PC-3 (cell line): ENCODE measurements at regions not wholly inside any gene's neighbourhood (a gene's known extent, or its start where the extent isn't known, plus 50 kb on each side); places are given as distances from the start of the nearest gene placed in this dataset.

ENCODE experiments used
- ATAC-seq: fragments of 200-7000 bp; cut with Tn5 transposase; 2 replicates; pipeline ENCODE4 v1.9.1; 2020; ENCODE audit warnings: mild to moderate bottlenecking, moderate library complexity
- BruUV-seq: library from RNA; stranded (reverse); fragments of 400-500 nt; replicated peaks from 2 replicates; lab custom pipeline; 2021; lab: Mats Ljungman, UMichigan
- CTCF ChIA-PET: fragments of 300-600 bp; sonication (Branson Sonifier 250); formaldehyde crosslinking; loops from one replicate; lab custom pipeline; 2022; ENCODE audit warnings: antibody characterized with exemption; lab: Charles Lee
- POLR2A ChIA-PET: fragments of 300-600 bp; sonication (Branson Sonifier 250); formaldehyde crosslinking; loops from one replicate; lab custom pipeline; 2022; ENCODE audit warnings: antibody characterized with exemption; ENCODE audit not compliant: unreplicated experiment; lab: Charles Lee
- DNase-seq: peaks from one replicate; pipeline ENCODE4 v3.0.0-alpha.2; 2015
- H2AFZ ChIP-seq: fragments of 300-600 bp; sonication (generic); 2 replicates; pipeline ENCODE4 v1.6.0; 2016; ENCODE audit warnings: antibody characterized with exemption, low read length
- H3F3A ChIP-seq: fragments of 300-600 bp; sonication (generic); one replicate; pipeline ENCODE4 v1.6.0; 2017; ENCODE audit warnings: antibody characterized with exemption, low read length, control low read depth, mild to moderate bottlenecking; ENCODE audit not compliant: unreplicated experiment
- H3K27ac ChIP-seq: fragments of 300-600 bp; sonication (generic); 2 replicates; pipeline ENCODE4 v1.5.1; 2016; ENCODE audit warnings: mild to moderate bottlenecking, low read length
- H3K27me3 ChIP-seq: fragments of 300-600 bp; sonication (generic); 2 replicates; pipeline ENCODE4 v1.6.1; 2016; ENCODE audit warnings: low read length, mixed read lengths
- H3K36me3 ChIP-seq: fragments of 300-600 bp; sonication (generic); 2 replicates; pipeline ENCODE4 v1.6.1; 2016; ENCODE audit warnings: low read depth, mixed run types, low read length, mixed read lengths
- H3K4me1 ChIP-seq: fragments of 300-600 bp; sonication (generic); 2 replicates; pipeline ENCODE4 v1.5.1; 2016; ENCODE audit warnings: low read length; ENCODE audit not compliant: insufficient read depth
- H3K4me2 ChIP-seq: fragments of 300-600 bp; sonication (generic); 2 replicates; pipeline ENCODE4 v1.6.0; 2016; ENCODE audit warnings: low read length
- H3K4me3 ChIP-seq: fragments of 300-600 bp; sonication (generic); 2 replicates; pipeline ENCODE4 v1.5.1; 2016; ENCODE audit warnings: mild to moderate bottlenecking, low read length, mixed read lengths
- H3K79me2 ChIP-seq: fragments of 300-600 bp; sonication (generic); 2 replicates; pipeline ENCODE4 v1.6.1; 2017; ENCODE audit warnings: low read length, mixed read lengths
- H3K9ac ChIP-seq: fragments of 300-600 bp; sonication (generic); 2 replicates; pipeline ENCODE4 v1.6.0; 2016; ENCODE audit warnings: mild to moderate bottlenecking, low read length
- H3K9me2 ChIP-seq: fragments of 300-600 bp; sonication (generic); replicated peaks from 2 replicates; pipeline ENCODE4 v1.6.1; 2016; ENCODE audit warnings: mixed run types, low read length, mixed read lengths
- H3K9me3 ChIP-seq: fragments of 300-600 bp; sonication (generic); 2 replicates; pipeline ENCODE4 v1.6.1; 2016; ENCODE audit warnings: low read length, mixed read lengths
- H4K20me1 ChIP-seq: fragments of 300-600 bp; sonication (generic); 2 replicates; pipeline ENCODE4 v1.6.1; 2016; ENCODE audit warnings: low read length, mixed read lengths
- EZH2 ChIP-seq: fragments of 300-600 bp; sonication (generic); IDR thresholded peaks from one replicate; pipeline ENCODE4 v1.6.1; 2017; ENCODE audit warnings: antibody characterized with exemption, mild to moderate bottlenecking, low read length; ENCODE audit not compliant: unreplicated experiment
- EZH2phosphoT487 ChIP-seq: fragments of 300-600 bp; sonication (generic); IDR thresholded peaks from 2 replicates; pipeline ENCODE4 v1.6.1; 2018; ENCODE audit warnings: mild to moderate bottlenecking, antibody characterized with exemption, low read length, borderline replicate concordance
- intact Hi-C: fragments of 100-400 bp; cut with micrococcal nuclease; formaldehyde crosslinking; loops from 2 replicates; pipeline ENCODE4 v1.9.0; 2023
- TF ChIP-seq, protein P1 (sequence below): fragments of 300-600 bp; sonication (generic); conservative IDR thresholded peaks from 2 replicates; pipeline ENCODE4 v1.5.1; 2017; ENCODE audit warnings: antibody characterized with exemption, low read depth, mild to moderate bottlenecking, low read length

GRCh38 chr4:100075056-100075455 is 115.2 kb downstream of the DDIT4L start:
- no peak overlapping the region for H3K4me3 ChIP-seq
- POLR2A ChIA-PET = no interaction called here

DNA sequence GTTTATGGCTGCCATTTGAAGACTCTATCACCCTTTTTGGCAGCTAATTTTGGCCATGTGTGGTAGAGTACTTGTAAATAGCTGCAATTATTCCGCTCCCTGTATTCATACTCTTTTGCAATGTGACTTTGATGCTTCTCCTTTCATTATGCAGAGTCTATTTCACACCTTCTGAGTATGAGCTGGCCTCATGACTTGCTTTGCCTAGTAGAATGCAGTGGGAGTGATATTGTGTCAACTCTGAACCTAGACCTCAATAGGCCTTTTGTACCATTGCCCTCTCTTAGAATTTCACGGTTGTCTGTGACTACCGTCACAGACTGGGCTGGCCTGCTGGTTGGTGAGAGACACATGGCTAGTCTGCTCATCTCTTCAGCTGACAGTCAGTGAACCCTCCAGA is 118.8 kb downstream of the DDIT4L start:
- Histone ChIP-seq H3K4me3 (no peak overlapping the region), H3K4me1 (no peaks in the 10 kb centered on the region; the same call in 1 of the 2 replicates), H3K27me3 (no peaks in the 10 kb centered on the region), H3F3A (no peaks in the 10 kb centered on the region), H3K9me2 (no peaks in the 10 kb centered on the region), H3K9ac (no peak overlapping the region), H3K4me2 (no peak overlapping the region), H2AFZ (no peak overlapping the region), H3K36me3 (no peaks in the 10 kb centered on the region), H3K9me3 (no peaks in the 10 kb centered on the region), H3K79me2 (no peaks in the 10 kb centered on the region), H3K27ac (no peak overlapping the region), H4K20me1 (no peaks in the 10 kb centered on the region)
- POLR2A ChIA-PET = no interaction called here
- CTCF ChIA-PET = no interaction called here
- TF ChIP-seq, protein P1, sequence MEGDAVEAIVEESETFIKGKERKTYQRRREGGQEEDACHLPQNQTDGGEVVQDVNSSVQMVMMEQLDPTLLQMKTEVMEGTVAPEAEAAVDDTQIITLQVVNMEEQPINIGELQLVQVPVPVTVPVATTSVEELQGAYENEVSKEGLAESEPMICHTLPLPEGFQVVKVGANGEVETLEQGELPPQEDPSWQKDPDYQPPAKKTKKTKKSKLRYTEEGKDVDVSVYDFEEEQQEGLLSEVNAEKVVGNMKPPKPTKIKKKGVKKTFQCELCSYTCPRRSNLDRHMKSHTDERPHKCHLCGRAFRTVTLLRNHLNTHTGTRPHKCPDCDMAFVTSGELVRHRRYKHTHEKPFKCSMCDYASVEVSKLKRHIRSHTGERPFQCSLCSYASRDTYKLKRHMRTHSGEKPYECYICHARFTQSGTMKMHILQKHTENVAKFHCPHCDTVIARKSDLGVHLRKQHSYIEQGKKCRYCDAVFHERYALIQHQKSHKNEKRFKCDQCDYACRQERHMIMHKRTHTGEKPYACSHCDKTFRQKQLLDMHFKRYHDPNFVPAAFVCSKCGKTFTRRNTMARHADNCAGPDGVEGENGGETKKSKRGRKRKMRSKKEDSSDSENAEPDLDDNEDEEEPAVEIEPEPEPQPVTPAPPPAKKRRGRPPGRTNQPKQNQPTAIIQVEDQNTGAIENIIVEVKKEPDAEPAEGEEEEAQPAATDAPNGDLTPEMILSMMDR = no peak
- TF ChIP-seq EZH2 (no peak), EZH2phosphoT487 (no peak)
- BruUV-seq = no TSS peak
- intact Hi-C loops = no loop called here
- DNase-seq (no peak), ATAC-seq (no peak)

More at GRCh38 chr4:100075056-100075455, 115.2 kb downstream of the DDIT4L start:
- Histone ChIP-seq H3K4me2 (no peak overlapping the region), H3F3A (no peaks in the 10 kb centered on the region), H3K9me3 (no peaks in the 10 kb centered on the region), H3K4me1 (peaks cover 9% of the 10 kb centered on the region), H3K9me2 (no peaks in the 10 kb centered on the region), H2AFZ (no peak overlapping the region), H3K27ac (no peak overlapping the region), H4K20me1 (no peaks in the 10 kb centered on the region), H3K36me3 (no peaks in the 10 kb centered on the region), H3K27me3 (no peaks in the 10 kb centered on the region), H3K9ac (no peak overlapping the region), H3K79me2 (no peaks in the 10 kb centered on the region)
- BruUV-seq = no TSS peak
- intact Hi-C loops = no loop called here
- DNase-seq (peak; percentile 25), ATAC-seq (no peak)
- CTCF ChIA-PET = no interaction called here
- TF ChIP-seq, protein P1 = no peak
- TF ChIP-seq EZH2phosphoT487 (no peak), EZH2 (no peak)

- no peaks in the 10 kb centered on the region for H3K9me3 ChIP-seq
- ChIA-PET CTCF (no interaction called here), POLR2A (no interaction called here)
- H3F3A ChIP-seq = no peaks in the 10 kb centered on the region
- intact Hi-C loops = no loop called here
- H3K36me3 ChIP-seq = no peaks in the 10 kb centered on the region
- no peak overlapping the region for H3K4me2 ChIP-seq
- H3K9me2 ChIP-seq = no peaks in the 10 kb centered on the region
- H3K9ac ChIP-seq = no peak overlapping the region
- ATAC-seq (no peak), DNase-seq (no peak)
- TF ChIP-seq EZH2 = no peak
- TF ChIP-seq, protein P1 = no peak
- no peak for TF ChIP-seq EZH2phosphoT487
- H3K4me1 ChIP-seq = no peaks in the 10 kb centered on the region
- no peak overlapping the region for H3K27ac ChIP-seq
- BruUV-seq = no TSS peak
- H2AFZ ChIP-seq = no peak overlapping the region
- no peaks in the 10 kb centered on the region for H3K27me3 ChIP-seq
- no peak overlapping the region for H3K4me3 ChIP-seq
- no peaks in the 10 kb centered on the region for H3K79me2 ChIP-seq
- H4K20me1 ChIP-seq = no peaks in the 10 kb centered on the region
Measured at GRCh38 chr4:100070868-100071267, 119.4 kb downstream of the DDIT4L start.
